Epithelial cell of esophagus (primary cell): ENCODE measurements at regions not wholly inside any gene's neighbourhood (a gene's known extent, or its start where the extent isn't known, plus 50 kb on each side); places are given as distances from the start of the nearest gene placed in this dataset.

ENCODE experiments used
- DNase-seq: peaks from one replicate; pipeline ENCODE4 v3.0.0; 2010; ENCODE audit warnings: low read depth
- H3K4me3 ChIP-seq: 2 replicates; pipeline ENCODE4 v1.5.1; 2011; ENCODE audit warnings: mild to moderate bottlenecking, low read length, control low read depth
- CTCF ChIP-seq: IDR thresholded peaks from 2 replicates; pipeline ENCODE4 v1.5.1; 2011; ENCODE audit warnings: low read depth, mild to moderate bottlenecking, low read length, control low read depth, inconsistent platforms; ENCODE audit not compliant: insufficient read depth; ENCODE audit errors: missing control alignments

- TF ChIP-seq CTCF = no peak
- DNase-seq = no peak
- H3K4me3 ChIP-seq = no peak overlapping the region
Observed at GRCh38 chr21:38938769-38939168, 133.0 kb downstream of the ETS2 start.

GRCh38 chr21:38938343-38938742, 132.6 kb downstream of the ETS2 start:
- H3K4me3 ChIP-seq = no peak overlapping the region
- TF ChIP-seq CTCF = no peak
- no peak for DNase-seq

GRCh38 chr21:38937844-38938243, 132.1 kb downstream of the ETS2 start:
- no peak for TF ChIP-seq CTCF
- DNase-seq = no peak

GRCh38 chr21:38937286-38937790, 131.6 kb downstream of the ETS2 start:
- H3K4me3 ChIP-seq = no peak overlapping the region
- TF ChIP-seq CTCF = no peak
- DNase-seq = no peak

More at GRCh38 chr21:38937844-38938243, 132.1 kb downstream of the ETS2 start:
- no peak overlapping the region for H3K4me3 ChIP-seq

- DNase-seq = no peak
- TF ChIP-seq CTCF = no peak
- no peak overlapping the region for H3K4me3 ChIP-seq
Observed at GRCh38 chr21:38936240-38936639, 130.5 kb downstream of the ETS2 start.

- TF ChIP-seq CTCF = no peak
- DNase-seq = no peak
- no peak overlapping the region for H3K4me3 ChIP-seq
Observed at GRCh38 chr21:38933731-38934130, 128.0 kb downstream of the ETS2 start.

GRCh38 chr21:38931291-38931690, 125.6 kb downstream of the ETS2 start:
- TF ChIP-seq CTCF = no peak
- H3K4me3 ChIP-seq = no peak overlapping the region
- DNase-seq = no peak
